ENCODE measurements at regions not wholly inside any gene's neighbourhood (a gene's known extent, or its start where the extent isn't known, plus 50 kb on each side); places are given as distances from the start of the nearest gene placed in this dataset.

GRCh38 chr6:154579046-154579445 is 68.6 kb upstream of the CNKSR3 start:
- TF ChIP-seq EZH2 (IDR thresholded peaks at IDR 0.05; ENCODE audit: insufficient read depth, poor library complexity, severe bottlenecking), result no peak
- no peak for TF ChIP-seq EZH2phosphoT487 (IDR thresholded peaks at IDR 0.05; ENCODE audit: insufficient read depth, low read depth)

Data from GM23248 (cell line).